Type B pancreatic cell (in vitro differentiated cells): ENCODE measurements at regions not wholly inside any gene's neighbourhood (a gene's known extent, or its start where the extent isn't known, plus 50 kb on each side); places are given as distances from the start of the nearest gene placed in this dataset.

Source experiments
- DNase-seq: peaks from one replicate; pipeline ENCODE4 v3.0.0; 2021; ENCODE audit warnings: mixed read lengths; ENCODE audit not compliant: unreplicated experiment; ENCODE audit errors: extremely low spot score
- H3K27ac Mint-ChIP-seq: 2 replicates; pipeline ENCODE4 v1.8.0; 2021; ENCODE audit warnings: mild to moderate bottlenecking, mixed read lengths
- H3K27me3 Mint-ChIP-seq: 2 replicates; pipeline ENCODE4 v1.8.0; 2021; ENCODE audit warnings: mixed read lengths
- H3K36me3 Mint-ChIP-seq: 2 replicates; pipeline ENCODE4 v1.8.0; 2021; ENCODE audit warnings: mixed read lengths
- H3K4me1 Mint-ChIP-seq: one replicate; pipeline ENCODE4 v1.8.0; 2021; ENCODE audit warnings: mixed read lengths; ENCODE audit not compliant: unreplicated experiment
- H3K4me3 Mint-ChIP-seq: 2 replicates; pipeline ENCODE4 v1.8.0; 2021; ENCODE audit warnings: mild to moderate bottlenecking, mixed read lengths
- H3K9me3 Mint-ChIP-seq: 2 replicates; pipeline ENCODE4 v1.8.0; 2021; ENCODE audit warnings: mixed read lengths
- CTCF ChIP-seq: fragments of 200-600 bp; sonication (generic); conservative IDR thresholded peaks from 2 replicates; pipeline ENCODE4 v1.5.0; 2021; ENCODE audit warnings: antibody characterized with exemption, mild to moderate bottlenecking

GRCh38 chr6:43951756-43952675 lies 175.2 kb downstream of the MRPL14 start:
- DNase-seq: peak; percentile 63
- Mint-ChIP-seq H3K36me3 (no peaks in the 10 kb centered on the region), H3K27me3 (no peaks in the 10 kb centered on the region), H3K27ac (no peak overlapping the region), H3K4me3 (no peak overlapping the region), H3K9me3 (peaks cover 5% of the 10 kb centered on the region), H3K4me1 (peaks cover 24% of the 10 kb centered on the region)
- TF ChIP-seq CTCF: no peak

GRCh38 chr6:43951063-43951755 lies 176.0 kb downstream of the MRPL14 start:
- TF ChIP-seq CTCF: peak; percentile 71
- DNase-seq: peak; percentile 77
- no peak overlapping the region for H3K27ac Mint-ChIP-seq

GRCh38 chr6:43950731-43951062 lies 176.6 kb downstream of the MRPL14 start:
- Mint-ChIP-seq H3K27ac (no peak overlapping the region), H3K36me3 (no peaks in the 10 kb centered on the region), H3K4me3 (no peak overlapping the region), H3K4me1 (peaks cover 24% of the 10 kb centered on the region), H3K9me3 (peaks cover 8% of the 10 kb centered on the region), H3K27me3 (no peaks in the 10 kb centered on the region)
- DNase-seq: no peak
- TF ChIP-seq CTCF: no peak

More at GRCh38 chr6:43951063-43951755, 176.0 kb downstream of the MRPL14 start:
- Mint-ChIP-seq H3K36me3 (no peaks in the 10 kb centered on the region), H3K27me3 (no peaks in the 10 kb centered on the region), H3K4me3 (no peak overlapping the region), H3K4me1 (peaks cover 24% of the 10 kb centered on the region), H3K9me3 (peaks cover 9% of the 10 kb centered on the region)

GRCh38 chr6:43950051-43950605 lies 177.1 kb downstream of the MRPL14 start:
- no peak overlapping the region for H3K27ac Mint-ChIP-seq
- DNase-seq: peak; percentile 48
- no peak overlapping the region for H3K4me3 Mint-ChIP-seq
- no peaks in the 10 kb centered on the region for H3K36me3 Mint-ChIP-seq
- TF ChIP-seq CTCF: no peak
- peaks cover 24% of the 10 kb centered on the region for H3K4me1 Mint-ChIP-seq
- peaks cover 8% of the 10 kb centered on the region for H3K9me3 Mint-ChIP-seq
- H3K27me3 Mint-ChIP-seq: no peaks in the 10 kb centered on the region

GRCh38 chr6:43949551-43949991 lies 177.7 kb downstream of the MRPL14 start:
- H3K27me3 Mint-ChIP-seq: no peaks in the 10 kb centered on the region
- DNase-seq: no peak
- H3K4me3 Mint-ChIP-seq: no peak overlapping the region
- peaks cover 24% of the 10 kb centered on the region for H3K4me1 Mint-ChIP-seq
- H3K9me3 Mint-ChIP-seq: peaks cover 8% of the 10 kb centered on the region
- no peak overlapping the region for H3K27ac Mint-ChIP-seq
- no peaks in the 10 kb centered on the region for H3K36me3 Mint-ChIP-seq
- no peak for TF ChIP-seq CTCF
